HG03039 (cell line): ENCODE measurements at regions not wholly inside any gene's neighbourhood (a gene's known extent, or its start where the extent isn't known, plus 50 kb on each side); places are given as distances from the start of the nearest gene placed in this dataset.

ENCODE experiments used
- ATAC-seq: cut with Tn5 transposase; IDR thresholded peaks from one replicate; pipeline ENCODE4 v1.9.1; 2021; ENCODE audit warnings: mild to moderate bottlenecking, moderate library complexity; ENCODE audit not compliant: unreplicated experiment

DNA sequence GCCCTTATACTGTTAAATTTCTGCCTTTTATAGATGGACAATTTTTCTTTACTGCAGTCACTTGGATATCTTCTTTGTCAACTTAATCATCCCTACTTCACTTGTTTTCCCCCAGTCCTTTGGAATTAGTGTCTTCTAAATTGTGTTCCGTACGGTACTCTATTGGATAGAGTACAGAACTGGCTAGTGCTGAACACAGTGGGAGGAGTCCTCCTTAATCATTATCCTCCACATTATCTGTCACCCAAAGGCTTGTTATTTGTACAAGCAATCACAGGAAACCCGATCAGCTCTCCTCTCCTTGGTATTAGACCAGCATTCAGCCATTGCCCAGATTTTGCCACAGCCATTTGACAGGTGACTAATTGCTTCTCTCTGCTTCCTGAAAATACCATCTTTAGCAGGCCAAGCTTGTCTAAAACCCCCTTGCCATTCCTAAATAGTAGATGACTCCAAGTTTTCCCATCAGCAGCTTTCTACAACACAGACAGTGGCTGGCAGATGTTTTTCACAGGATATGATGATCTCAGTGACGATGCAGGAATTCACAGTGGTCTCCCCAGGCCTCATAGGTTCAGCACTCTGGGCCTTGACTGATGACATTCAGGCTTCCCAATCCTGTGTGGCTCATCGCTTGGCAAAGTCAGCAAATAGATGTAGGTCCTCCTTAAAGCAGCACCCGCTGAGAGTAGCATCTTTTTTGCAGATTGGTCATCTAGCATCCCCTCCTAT lies 216.0 kb upstream of the RGS6 start:
- ATAC-seq: no peak

DNA sequence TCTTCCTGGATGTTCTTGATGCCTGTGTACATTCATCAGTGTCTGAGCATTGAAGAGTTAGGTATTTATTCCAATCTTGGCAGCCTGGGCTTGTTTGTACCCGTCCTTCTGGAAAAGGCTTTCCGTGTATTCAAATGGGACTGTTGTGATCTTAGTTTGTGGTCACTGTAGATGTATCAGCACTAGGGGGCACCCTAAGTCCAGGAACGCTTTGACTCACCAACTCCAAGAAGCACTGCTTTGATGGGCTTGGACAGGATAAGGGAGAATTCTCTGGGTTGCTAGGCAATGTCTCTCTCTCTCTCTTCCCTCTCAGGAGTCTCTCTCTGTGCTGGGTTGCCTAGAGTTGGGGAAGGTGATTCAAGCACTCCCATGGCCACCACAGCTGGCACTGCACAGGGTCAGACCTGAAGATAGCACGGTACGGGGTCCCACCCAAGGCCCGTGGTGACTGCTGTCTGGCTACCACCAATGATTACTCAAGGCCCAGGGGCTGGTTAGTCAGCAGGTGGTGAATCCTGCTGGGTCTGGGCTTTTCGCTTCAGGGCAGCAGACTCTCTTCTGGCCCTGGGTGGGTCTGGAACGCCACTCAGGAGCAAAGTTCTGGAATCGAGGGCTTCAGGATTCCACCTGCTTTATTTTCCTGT lies 211.1 kb upstream of the RGS6 start:
- ATAC-seq: no peak

DNA sequence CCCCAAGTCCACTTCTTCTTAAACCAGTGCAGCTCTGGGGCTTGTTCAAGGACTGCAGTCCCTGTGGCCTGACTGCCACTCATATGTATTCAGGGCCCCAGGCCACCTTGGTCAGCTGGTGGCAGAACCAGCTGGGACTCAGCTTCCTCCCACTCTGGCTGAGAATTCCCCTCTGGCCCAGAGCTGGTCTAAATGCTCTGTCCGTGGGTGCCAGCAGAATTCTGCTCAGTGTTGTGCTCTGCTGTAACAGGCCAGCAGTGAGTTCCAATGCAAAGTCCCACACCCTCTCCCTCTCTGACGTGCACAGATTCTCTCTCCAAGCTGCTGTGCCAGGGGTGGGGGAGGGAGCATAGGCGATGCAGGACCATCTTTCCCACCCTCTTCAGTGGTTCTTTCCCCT lies 210.4 kb upstream of the RGS6 start:
- ATAC-seq: no peak

DNA sequence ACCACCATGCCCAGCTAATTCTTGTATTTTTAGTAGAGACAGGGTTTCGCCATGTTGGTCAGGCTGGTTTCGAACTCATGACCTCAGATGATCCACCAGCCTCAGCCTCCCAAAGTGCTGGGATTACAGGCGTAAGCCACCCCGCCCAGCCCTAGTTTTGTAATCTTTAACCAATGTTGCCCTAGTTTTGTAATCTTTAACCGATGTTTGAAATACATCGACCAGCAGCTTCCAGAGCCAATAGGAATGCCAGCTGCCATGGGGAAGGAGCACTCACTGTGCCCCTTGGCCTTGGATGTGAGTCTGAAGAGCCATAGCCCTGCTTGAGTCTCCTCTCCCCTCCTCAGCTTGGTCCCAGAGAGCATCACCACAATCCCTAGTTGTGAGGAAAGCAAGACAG lies 209.3 kb upstream of the RGS6 start:
- no peak for ATAC-seq

DNA sequence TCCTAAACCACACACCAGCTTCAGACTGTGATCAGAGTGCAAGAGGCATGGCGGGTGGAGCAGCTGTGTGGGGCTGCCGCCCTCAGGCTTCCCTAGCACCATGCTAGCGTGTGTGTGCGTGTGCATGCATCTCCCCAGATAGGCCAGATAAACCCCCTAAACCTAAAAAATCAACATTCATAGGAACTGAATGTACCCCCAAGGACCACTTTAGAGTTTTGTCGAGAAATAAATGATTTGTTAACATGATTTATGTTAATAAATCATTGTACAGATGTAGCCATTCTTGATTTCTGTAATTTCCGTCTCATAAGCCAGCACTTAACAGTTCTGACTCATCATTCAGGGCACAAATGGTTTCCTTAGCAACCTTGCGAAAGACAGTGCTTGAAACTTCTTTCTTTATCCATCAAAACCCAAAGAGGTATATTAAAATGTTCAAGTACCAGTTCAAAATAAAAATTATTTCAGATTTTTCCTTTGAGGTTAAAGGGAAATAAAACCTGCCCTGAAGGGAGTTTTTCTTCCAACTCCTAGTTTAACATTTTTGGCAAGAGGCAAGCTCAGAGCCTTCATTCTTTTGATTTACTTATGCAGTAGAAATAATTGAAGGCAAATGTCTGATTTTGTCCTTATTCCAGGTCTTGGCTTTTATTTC lies 206.2 kb upstream of the RGS6 start:
- ATAC-seq: no peak

DNA sequence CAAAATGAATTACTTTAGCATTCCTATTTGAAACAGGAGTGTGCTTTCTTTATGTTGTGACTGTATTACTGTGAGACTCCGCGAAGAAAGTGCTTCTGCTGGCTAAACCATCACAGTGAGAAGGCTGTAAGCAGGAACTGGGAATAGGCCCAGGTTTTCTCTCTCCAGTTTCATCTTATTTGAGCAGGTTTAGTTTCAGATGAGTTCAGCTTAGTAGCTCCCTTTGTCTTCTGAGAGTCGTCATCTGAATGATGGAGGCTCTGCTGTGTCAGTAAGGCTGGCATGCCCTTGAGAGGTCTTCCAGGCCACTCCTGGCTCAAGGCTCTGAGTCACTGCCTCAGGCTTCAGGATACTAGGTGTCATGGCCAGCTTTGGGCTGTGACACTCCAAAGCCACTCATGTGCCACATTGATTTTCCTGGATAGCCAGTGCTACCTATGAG lies 205.6 kb upstream of the RGS6 start:
- no peak for ATAC-seq

DNA sequence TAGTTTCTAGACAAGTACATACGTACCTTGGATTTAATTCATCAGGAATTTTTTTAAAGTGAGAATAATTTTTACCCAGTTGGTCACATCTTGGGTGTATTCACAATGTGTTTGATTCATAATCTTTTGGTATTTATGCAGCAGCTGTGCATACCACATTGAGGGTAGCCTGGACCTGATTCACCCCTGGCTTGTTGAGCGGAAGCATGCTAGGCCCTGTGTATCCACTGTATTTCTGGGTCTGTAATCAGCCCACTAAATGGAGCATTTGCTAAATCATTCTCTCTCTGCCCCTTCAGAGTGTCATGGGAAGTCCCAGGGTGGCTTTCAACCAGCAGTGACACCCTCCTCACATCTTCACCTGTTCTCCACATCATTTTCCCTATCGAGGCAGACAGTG lies 203.8 kb upstream of the RGS6 start:
- no peak for ATAC-seq

DNA sequence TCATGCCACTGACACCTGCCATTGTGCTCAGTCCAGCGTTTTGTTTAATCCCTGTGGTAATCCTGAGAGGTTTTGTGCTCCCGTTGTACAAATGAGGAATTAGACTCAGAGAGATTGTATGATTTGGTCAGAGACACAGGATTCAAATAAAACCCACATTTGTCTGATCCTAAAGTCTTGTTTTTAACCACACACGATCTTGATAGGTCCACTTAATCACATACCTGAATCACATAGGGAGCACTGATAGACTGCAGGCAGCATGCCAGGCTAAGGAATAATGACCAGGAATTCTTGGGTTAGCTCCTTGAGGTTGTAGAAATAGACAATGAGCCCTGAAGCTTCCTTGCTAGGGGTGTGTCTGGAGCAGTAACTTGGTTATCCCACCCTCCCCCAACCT lies 202.6 kb upstream of the RGS6 start:
- no peak for ATAC-seq

DNA sequence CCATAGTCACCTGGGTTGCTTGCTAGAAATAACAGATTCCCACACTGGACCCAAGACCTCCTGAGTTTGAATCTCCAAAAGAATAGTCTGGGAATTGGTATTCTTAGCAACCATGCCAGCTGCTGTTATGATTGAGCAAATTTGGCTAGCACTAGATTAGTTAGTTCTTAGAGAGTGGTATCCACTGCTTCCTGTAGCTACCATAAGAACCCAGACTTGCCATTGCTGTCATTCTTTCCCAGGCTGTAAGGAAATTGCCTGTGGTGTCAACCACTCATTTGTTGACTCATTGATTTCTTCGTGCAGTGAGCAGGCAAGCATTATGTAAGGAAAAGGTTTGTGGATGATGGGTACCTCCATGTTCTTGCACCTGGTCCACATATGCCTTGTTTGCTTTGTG lies 201.8 kb upstream of the RGS6 start:
- no peak for ATAC-seq

DNA sequence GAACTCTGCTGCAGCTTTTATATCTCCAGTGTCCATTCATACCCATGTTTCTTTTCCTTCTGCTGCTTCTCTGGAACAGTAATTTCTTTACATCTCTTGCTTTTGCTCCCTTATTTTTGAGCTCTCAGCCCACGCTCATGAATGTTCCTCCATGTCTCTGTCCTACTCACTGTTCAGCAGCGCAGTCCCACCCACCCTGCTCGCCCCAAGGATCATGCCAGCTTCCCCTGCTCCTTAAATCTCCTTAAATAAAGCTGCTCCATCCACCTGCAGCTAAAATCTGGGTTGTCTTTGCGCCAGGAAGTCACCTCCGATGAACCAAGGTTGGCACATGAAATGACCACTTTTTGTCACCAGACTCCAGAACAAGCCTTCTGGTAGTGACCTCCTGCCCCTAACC lies 201.1 kb upstream of the RGS6 start:
- ATAC-seq: no peak

DNA sequence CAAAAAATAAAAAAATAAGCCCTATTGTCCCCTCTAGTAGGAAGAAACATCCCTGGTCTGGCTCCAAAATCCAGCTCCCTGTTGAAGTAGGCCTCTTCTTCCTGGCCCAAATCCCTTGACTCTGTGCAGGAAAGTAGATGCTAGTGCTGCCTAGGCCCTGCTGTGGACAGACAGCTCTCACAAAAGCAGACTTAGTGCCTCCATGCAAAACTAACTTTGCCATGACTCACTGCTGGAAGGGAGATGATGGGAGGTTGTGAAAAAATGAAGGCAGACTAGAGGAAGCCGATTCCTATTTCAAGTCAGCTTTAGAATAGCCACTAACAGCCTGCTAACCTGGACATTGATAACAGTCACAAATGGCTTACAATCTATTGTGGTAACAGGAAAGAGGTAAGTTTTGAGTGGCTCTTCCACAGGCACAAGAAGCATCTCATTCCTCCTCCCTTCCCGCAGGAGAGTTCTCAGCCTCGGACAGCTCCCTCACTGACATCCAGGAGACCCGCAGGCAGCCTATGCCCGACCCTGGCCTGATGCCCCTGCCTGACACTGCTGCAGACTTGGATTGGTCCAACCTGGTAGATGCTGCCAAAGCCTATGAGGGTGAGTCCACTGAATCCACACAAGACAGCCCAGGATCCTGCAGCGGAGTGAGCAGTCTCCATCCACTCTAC lies 198.9 kb upstream of the RGS6 start:
- ATAC-seq: no peak

DNA sequence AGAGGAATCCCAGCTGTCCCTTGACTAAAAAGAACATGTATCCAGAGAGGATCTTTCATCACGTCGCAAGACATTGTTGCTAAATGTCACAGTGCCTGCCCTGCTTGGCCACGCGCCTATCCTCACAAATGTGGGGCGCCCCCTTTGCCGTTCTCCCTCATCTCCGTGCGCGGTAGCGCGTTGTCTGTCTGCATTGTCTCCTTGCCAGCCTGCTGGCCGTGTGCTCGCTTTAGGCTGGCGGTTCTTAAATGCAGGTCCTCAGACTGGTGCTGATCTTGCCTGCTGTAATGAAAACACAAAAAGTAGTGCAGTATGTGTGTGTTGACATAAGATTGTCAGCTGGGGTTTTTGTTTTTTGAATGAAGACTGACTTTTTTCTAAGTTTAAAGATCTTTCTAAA lies 198.2 kb upstream of the RGS6 start:
- ATAC-seq: no peak

DNA sequence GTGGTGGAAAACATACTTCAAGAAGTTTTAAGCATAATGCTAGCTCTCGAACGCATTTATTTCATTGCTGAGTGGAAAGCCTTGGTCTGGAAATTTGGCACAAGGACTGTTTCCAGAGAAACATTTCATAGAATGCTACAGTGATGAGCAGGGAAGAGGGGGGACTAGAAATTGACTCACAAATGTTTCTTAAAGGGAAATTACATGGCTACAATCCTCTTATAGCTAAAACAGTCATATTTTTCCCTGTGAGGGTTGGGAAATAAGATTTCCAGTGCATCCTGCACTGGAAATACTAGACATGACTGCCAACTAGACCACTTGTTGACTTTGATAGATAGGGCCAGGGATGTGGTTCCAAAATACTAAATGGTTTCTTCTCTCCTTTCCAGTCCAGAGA lies 197.3 kb upstream of the RGS6 start:
- ATAC-seq: no peak

DNA sequence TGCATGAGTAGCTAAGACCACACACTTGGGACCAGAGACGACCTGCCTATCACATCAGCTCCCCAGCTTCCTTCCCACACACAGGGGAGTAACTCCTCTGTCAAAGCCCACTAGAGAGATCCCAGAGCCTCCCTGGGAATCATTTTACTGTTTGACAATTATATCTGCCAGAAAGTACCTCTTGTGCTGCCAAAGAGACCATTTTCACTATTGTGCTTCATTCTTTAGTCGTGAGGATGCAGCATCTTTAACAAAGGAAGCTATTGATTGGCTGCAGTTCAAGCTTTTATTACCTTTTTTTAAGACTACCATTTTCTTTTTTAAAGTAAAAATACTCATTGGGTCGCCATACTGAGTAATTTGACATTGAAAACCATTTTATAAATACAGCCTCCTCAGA lies 194.5 kb upstream of the RGS6 start:
- no peak for ATAC-seq

DNA sequence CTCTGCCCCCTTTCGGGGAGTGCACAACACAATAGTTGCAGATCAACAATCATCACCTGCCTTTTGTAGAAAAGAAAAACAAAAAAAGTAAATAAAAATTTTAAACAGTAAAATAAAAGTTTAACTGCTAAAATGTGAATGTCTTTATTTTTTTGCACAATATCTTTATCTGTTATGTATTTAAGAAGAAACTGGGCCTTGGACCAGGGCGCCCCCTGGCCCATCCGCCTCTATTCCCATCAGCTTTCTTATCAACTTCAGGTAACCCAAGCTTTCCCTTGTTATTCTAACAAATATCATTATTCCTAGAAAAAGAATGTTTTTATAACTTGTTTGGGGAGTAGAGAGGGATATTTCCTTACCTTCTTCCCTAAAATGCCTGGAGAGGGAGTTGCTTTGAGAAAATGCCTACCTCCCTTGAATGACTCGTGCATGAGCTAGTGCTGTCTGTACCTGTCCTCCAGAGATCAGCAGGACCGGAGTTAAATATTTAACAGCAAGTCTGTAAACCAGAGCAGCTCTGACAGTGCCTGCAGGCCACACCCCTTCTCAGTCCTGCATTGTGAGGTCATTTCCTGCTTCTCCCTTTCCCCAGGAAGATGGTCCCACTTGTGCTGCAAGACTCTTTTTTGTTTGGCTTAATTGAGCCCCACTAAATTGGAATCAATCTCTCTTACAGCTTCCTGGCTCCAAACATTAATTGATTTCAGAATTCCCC lies 192.8 kb upstream of the RGS6 start:
- no peak for ATAC-seq

DNA sequence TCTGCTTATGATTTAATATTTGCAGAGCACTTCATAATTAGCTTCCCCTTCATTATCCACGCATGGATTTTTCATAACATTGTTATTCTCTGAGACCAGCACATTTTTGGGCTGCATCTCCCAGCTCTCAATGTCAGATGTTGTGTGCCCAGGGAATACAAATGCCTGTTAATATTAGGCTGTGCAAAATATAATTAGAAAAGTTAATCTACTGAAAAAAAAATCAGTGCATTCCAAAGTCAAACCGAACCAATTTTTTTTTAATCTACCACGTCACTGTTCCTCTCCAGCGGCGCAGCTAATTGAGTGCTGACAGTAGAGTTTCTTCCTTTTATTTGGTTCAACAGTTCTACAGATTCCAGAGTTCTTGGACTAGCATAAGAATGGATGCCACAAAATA lies 191.0 kb upstream of the RGS6 start:
- ATAC-seq: no peak

DNA sequence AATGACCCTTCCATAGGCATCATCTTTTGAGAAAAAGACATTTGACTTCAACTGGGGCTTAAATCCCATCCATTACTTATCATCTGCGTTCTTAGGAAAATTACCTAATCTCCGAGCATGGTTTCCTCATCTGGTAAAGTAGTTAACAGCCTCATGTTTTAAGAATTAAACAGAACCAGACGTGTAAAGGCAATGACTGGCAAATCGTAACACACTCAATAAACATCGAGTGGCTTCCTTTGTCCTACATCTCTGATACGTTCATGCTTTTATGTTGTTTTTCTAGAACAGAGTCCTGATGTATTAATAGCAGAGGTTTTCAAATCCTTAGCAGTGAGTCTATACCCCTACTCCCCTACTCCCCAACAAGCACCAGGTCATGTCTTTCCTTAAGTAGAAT lies 189.7 kb upstream of the RGS6 start:
- no peak for ATAC-seq

DNA sequence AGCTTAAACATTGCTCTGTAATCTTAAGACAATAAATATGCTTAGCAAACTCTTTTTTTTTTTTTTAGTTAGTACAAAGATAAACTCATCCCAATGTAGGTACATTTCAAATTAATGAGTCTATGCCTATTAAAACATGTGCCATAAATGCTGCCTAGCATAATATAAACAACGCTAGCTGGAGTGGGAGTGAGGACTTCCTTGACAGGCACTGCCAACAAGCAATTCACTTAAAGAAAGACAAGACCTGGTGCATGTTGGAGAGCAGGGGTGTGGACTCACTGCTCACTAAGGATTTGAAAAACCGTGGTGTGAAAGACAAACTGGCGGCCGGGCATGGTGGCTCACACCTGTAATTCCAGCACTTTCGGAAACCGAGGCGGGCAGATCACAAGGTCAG lies 187.2 kb upstream of the RGS6 start:
- no peak for ATAC-seq

DNA sequence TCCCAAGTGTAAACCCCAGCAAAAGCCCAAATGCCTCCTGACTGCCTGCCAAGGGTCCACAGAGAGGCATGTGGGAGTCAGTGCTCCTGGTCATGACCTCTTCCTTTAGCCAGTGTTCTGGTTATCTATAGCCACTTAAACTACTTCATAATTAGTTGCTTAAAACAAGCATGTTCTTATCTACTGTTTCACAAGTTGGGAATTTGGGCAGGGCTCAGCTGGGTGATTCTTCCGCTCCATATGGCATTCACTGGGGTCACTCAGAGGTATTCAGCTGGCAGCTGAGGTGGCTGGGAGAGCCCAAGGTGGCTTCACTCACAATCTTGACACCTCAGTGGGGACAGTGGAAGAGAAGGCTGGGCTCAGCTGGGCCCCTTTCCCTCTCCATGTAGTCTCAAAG lies 184.0 kb upstream of the RGS6 start:
- no peak for ATAC-seq

DNA sequence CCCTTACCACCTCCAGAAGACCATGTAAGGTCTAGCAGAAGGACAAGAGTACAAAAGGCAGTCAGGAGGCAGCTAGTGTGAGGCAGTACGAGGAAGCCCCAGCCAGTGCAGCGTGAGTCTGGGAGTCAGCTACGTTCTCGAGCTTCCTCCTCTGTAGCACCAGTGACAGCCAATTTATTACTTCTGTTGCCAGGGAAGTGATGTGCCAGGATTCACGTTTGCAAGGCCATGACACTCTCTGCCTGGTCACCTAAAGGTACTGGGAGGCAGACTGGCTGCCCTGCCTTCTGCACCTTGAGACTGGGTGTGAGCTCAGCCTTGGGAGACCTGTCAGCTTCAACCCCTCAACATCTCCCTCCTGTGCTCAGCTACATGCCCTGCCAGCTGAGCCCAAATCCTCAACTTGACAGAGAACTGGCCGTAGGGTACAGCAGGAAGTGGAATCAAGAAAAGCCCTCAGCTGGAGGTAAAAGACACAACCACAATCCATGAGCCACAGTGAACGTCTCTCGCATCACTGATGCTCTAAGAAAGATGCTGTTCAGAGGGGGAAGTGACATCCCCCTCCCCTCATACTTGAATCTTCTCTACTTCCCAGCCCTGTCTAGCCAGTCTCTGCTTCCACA lies 182.5 kb upstream of the RGS6 start:
- no peak for ATAC-seq

DNA sequence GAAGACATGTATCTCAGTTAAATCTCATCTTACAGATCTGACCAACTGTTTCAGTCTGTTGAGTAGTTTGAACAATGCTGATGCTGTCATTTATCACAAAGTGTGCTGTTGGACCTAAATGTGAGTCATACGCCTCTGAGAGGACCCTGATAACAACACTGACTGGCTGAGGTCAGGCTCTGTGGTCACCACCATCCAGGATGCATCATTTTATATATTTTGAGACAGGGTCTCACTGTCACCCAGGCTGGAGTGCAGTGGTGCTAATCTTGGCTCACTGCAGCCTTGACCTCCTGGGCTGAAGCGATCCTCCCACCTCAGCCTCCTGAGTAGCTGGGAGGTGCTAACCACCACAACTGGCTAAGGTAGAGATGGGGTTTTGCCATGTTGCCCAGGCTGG lies 181.0 kb upstream of the RGS6 start:
- ATAC-seq: no peak
